ENCODE measurements at regions not wholly inside any gene's neighbourhood (a gene's known extent, or its start where the extent isn't known, plus 50 kb on each side); places are given as distances from the start of the nearest gene placed in this dataset.
A peak's percentile ranks its signal among the peaks of the same experiment; 100 is the strongest.

GRCh38 chr5:68587171-68587570, 371.6 kb downstream of the PIK3R1 start:
- no peak for DNase-seq (ENCODE audit: low spot score)

- no peak for DNase-seq (ENCODE audit: low spot score)
Measured at GRCh38 chr5:68591850-68592249, 376.3 kb downstream of the PIK3R1 start.

GRCh38 chr5:68592351-68592750, 376.8 kb downstream of the PIK3R1 start:
- no peak for DNase-seq (ENCODE audit: low spot score)

- DNase-seq (ENCODE audit: low spot score), result no peak
Measured at GRCh38 chr5:68593211-68593671, 377.7 kb downstream of the PIK3R1 start.

- DNase-seq (ENCODE audit: low spot score), result no peak
Measured at GRCh38 chr5:68612972-68613371, 397.4 kb downstream of the PIK3R1 start.

GRCh38 chr5:68618501-68618900, 402.9 kb downstream of the PIK3R1 start:
- no peak for DNase-seq (ENCODE audit: low spot score)

GRCh38 chr5:68627001-68627400, 411.4 kb downstream of the PIK3R1 start:
- DNase-seq (ENCODE audit: low spot score), result no peak

- no peak for DNase-seq (ENCODE audit: low spot score)
Measured at GRCh38 chr5:68628082-68628814, 412.7 kb downstream of the PIK3R1 start.

GRCh38 chr5:68630354-68630753, 414.8 kb downstream of the PIK3R1 start:
- DNase-seq (ENCODE audit: low spot score), result no peak

- no peak for DNase-seq (ENCODE audit: low spot score)
Measured at GRCh38 chr5:68631884-68632283, 416.3 kb downstream of the PIK3R1 start.

- no peak for DNase-seq (ENCODE audit: low spot score)
Measured at GRCh38 chr5:68641211-68641610, 425.7 kb downstream of the PIK3R1 start.

GRCh38 chr5:68643064-68643463, 427.5 kb downstream of the PIK3R1 start:
- DNase-seq (ENCODE audit: low spot score), result no peak

- no peak for DNase-seq (ENCODE audit: low spot score)
Measured at GRCh38 chr5:68644971-68645370, 429.4 kb downstream of the PIK3R1 start.

GRCh38 chr5:68646144-68646543, 430.6 kb downstream of the PIK3R1 start:
- no peak for DNase-seq (ENCODE audit: low spot score)

- no peak for DNase-seq (ENCODE audit: low spot score)
Measured at GRCh38 chr5:68647743-68648142, 432.2 kb downstream of the PIK3R1 start.

- DNase-seq (ENCODE audit: low spot score), result no peak
Measured at GRCh38 chr5:68648944-68649857, 433.6 kb downstream of the PIK3R1 start.

GRCh38 chr5:68652534-68652965, 437.0 kb downstream of the PIK3R1 start:
- DNase-seq (ENCODE audit: low spot score), result no peak

- DNase-seq (ENCODE audit: low spot score), result no peak
Measured at GRCh38 chr5:68653471-68653870, 437.9 kb downstream of the PIK3R1 start.

- DNase-seq (ENCODE audit: low spot score), result no peak
Measured at GRCh38 chr5:68657055-68657961, 436.5 kb upstream of the SLC30A5 start.

GRCh38 chr5:68658810-68659372, 434.9 kb upstream of the SLC30A5 start:
- no peak for DNase-seq (ENCODE audit: low spot score)

GRCh38 chr5:68659881-68660280, 433.9 kb upstream of the SLC30A5 start:
- DNase-seq (ENCODE audit: low spot score), result no peak

- DNase-seq (ENCODE audit: low spot score), result peak; percentile 26
Measured at GRCh38 chr5:68661237-68661636, 432.6 kb upstream of the SLC30A5 start.
